ENCODE measurements at regions not wholly inside any gene's neighbourhood (a gene's known extent, or its start where the extent isn't known, plus 50 kb on each side); places are given as distances from the start of the nearest gene placed in this dataset.

- Histone ChIP-seq H3K27ac (no peak overlapping the region), H3K4me3 (no peak overlapping the region), H3K4me1 (peaks cover 0 to 13% (median 2%) of the 10 kb centered on the region in 6 donors), H3K27me3 (replicated peaks in 1 of 7) (no peaks in the 10 kb centered on the region), H3K9me3 (no peaks in the 10 kb centered on the region), H3K36me3 (no peaks in the 10 kb centered on the region)
- DNase-seq: no peak
- TF ChIP-seq POLR2A (IDR thresholded peaks at IDR 0.05) (no peak), CTCF (IDR thresholded peaks at IDR 0.05 in 8 of 11, conservative IDR thresholded peaks at IDR 0.05 in 3 of 11) (no peak), POLR2AphosphoS5 (IDR thresholded peaks at IDR 0.05) (no peak)
- intact Hi-C loops (cut with DNase I; ENCODE audit: low total_unique reads): no loop called here
- WGBS, 5 donors: 87 to 89% (median 89%) methylated on average over 3 of the region's 3 CpGs
Measured at GRCh38 chr1:232538224-232538942, 91.5 kb downstream of the SIPA1L2 start.

GRCh38 chr1:232534552-232535517 lies 95.1 kb downstream of the SIPA1L2 start:
- Histone ChIP-seq H3K4me3 (no peak overlapping the region), H3K36me3 (no peaks in the 10 kb centered on the region), H3K9me3 (no peaks in the 10 kb centered on the region), H3K4me1 (peaks cover 0 to 20% (median 2%) of the 10 kb centered on the region in 6 donors), H3K27ac (no peak overlapping the region), H3K27me3 (replicated peaks in 1 of 7) (no peaks in the 10 kb centered on the region)
- WGBS, 5 donors: 78 to 90% (median 88%) methylated on average over 10 of the region's 10 CpGs
- DNase-seq: no peak
- intact Hi-C loops (cut with DNase I; ENCODE audit: low total_unique reads): no loop called here
- no peak for TF ChIP-seq POLR2AphosphoS5 (IDR thresholded peaks at IDR 0.05)
- no peak for TF ChIP-seq CTCF (IDR thresholded peaks at IDR 0.05 in 8 of 11, conservative IDR thresholded peaks at IDR 0.05 in 3 of 11)
- no peak for TF ChIP-seq POLR2A (IDR thresholded peaks at IDR 0.05)

GRCh38 chr1:232533328-232533727 lies 96.6 kb downstream of the SIPA1L2 start:
- H3K4me3 ChIP-seq: no peak overlapping the region
- no peaks in the 10 kb centered on the region for H3K36me3 ChIP-seq
- no peak for TF ChIP-seq POLR2AphosphoS5 (IDR thresholded peaks at IDR 0.05)
- no peak for TF ChIP-seq POLR2A (IDR thresholded peaks at IDR 0.05)
- TF ChIP-seq CTCF (IDR thresholded peaks at IDR 0.05 in 8 of 11, conservative IDR thresholded peaks at IDR 0.05 in 3 of 11): no peak
- peaks cover 0 to 16% (median 6%) of the 10 kb centered on the region in 6 donors for H3K4me1 ChIP-seq
- H3K27me3 ChIP-seq (replicated peaks in 1 of 7): no peaks in the 10 kb centered on the region
- no peaks in the 10 kb centered on the region for H3K9me3 ChIP-seq
- intact Hi-C loops (cut with DNase I; ENCODE audit: low total_unique reads): no loop called here
- DNase-seq: no peak
- no peak overlapping the region for H3K27ac ChIP-seq
- WGBS, 5 donors: 83 to 97% (median 94%) methylated on average over 1 of the region's 1 CpG

- 69 to 95% (median 82%) methylated on average over 2 of the region's 2 CpGs for WGBS, 5 donors
- no peak overlapping the region for H3K27ac ChIP-seq
- no peaks in the 10 kb centered on the region for H3K9me3 ChIP-seq
- H3K4me3 ChIP-seq: no peak overlapping the region
- H3K4me1 ChIP-seq: peaks cover 0 to 21% (median 9%) of the 10 kb centered on the region in 6 donors
- no peak for TF ChIP-seq CTCF (IDR thresholded peaks at IDR 0.05 in 8 of 11, conservative IDR thresholded peaks at IDR 0.05 in 3 of 11)
- TF ChIP-seq POLR2A (IDR thresholded peaks at IDR 0.05): no peak
- TF ChIP-seq POLR2AphosphoS5 (IDR thresholded peaks at IDR 0.05): no peak
- no peaks in the 10 kb centered on the region for H3K27me3 ChIP-seq (replicated peaks in 1 of 7)
- DNase-seq: no peak
- intact Hi-C loops (cut with DNase I; ENCODE audit: low total_unique reads): no loop called here
- no peaks in the 10 kb centered on the region for H3K36me3 ChIP-seq
Measured at GRCh38 chr1:232532901-232533300, 97.0 kb downstream of the SIPA1L2 start.
